ENCODE measurements at regions not wholly inside any gene's neighbourhood (a gene's known extent, or its start where the extent isn't known, plus 50 kb on each side); places are given as distances from the start of the nearest gene placed in this dataset.

GRCh38 chr12:126084480-126084879, 1019.2 kb downstream of the AACS start:
- Histone ChIP-seq H3K4me3 (ENCODE audit: insufficient read depth, low read length, poor library complexity, severe bottlenecking) (no peak overlapping the region), H3K9me2 (replicated peaks; ENCODE audit: insufficient read depth, low read length) (no peaks in the 10 kb centered on the region), H3K4me2 (ENCODE audit: low read depth, low read length, poor library complexity, severe bottlenecking) (no peak overlapping the region), H3K9ac (ENCODE audit: low read length) (no peak overlapping the region), H4K20me1 (ENCODE audit: low read depth, low read length) (no peaks in the 10 kb centered on the region), H3K9me3 (ENCODE audit: insufficient read depth, low read length) (no peaks in the 10 kb centered on the region), H3K27ac (ENCODE audit: low read depth, low read length) (no peak overlapping the region), H3F3A (ENCODE audit: insufficient read depth) (no peaks in the 10 kb centered on the region), H2AFZ (ENCODE audit: low read depth, low read length, severe bottlenecking) (no peak overlapping the region), H3K79me2 (ENCODE audit: insufficient read depth, low read length) (no peaks in the 10 kb centered on the region), H3K36me3 (ENCODE audit: low read length) (no peaks in the 10 kb centered on the region), H3K27me3 (ENCODE audit: low read length) (no peaks in the 10 kb centered on the region; the same call in 1 of the 2 replicates)
- TF ChIP-seq CTCF (IDR thresholded peaks at IDR 0.05; ENCODE audit: insufficient read depth, low read length, poor library complexity, severe bottlenecking) (no peak), EZH2phosphoT487 (conservative IDR thresholded peaks at IDR 0.05; ENCODE audit: low read length) (no peak)

- Histone ChIP-seq H3K4me2 (ENCODE audit: low read depth, low read length, poor library complexity, severe bottlenecking) (no peak overlapping the region), H3K27me3 (ENCODE audit: low read length) (no peaks in the 10 kb centered on the region; the same call in 1 of the 2 replicates)
- TF ChIP-seq CTCF (IDR thresholded peaks at IDR 0.05; ENCODE audit: insufficient read depth, low read length, poor library complexity, severe bottlenecking) (no peak), EZH2phosphoT487 (conservative IDR thresholded peaks at IDR 0.05; ENCODE audit: low read length) (no peak)
These were observed 1021.0 kb downstream of the AACS start for GRCh38 chr12:126086242-126086641.

DNA sequence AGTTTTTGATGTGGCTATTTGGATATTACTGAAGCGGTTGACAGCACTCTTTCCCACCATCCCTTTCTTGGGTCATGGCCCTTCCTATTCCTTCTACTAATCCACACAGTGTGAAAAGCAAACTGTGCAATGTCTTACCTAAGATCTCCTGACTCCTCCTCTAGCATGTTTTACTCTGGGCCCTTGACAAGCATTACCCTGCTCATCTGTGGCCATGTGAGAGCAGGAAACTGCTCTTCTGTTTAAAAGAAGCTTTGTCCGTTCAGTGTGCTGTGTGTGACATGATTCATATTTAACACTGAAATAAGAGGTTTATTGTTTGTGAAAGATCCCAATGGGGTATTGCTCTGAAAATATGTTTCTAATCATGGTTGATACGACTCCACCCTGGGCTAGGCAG, 1022.5 kb downstream of the AACS start:
- no peaks in the 10 kb centered on the region for H3F3A ChIP-seq (ENCODE audit: insufficient read depth)
- H3K9me3 ChIP-seq (ENCODE audit: insufficient read depth, low read length): no peaks in the 10 kb centered on the region
- H2AFZ ChIP-seq (ENCODE audit: low read depth, low read length, severe bottlenecking): no peak overlapping the region
- no peaks in the 10 kb centered on the region; the same call in 1 of the 2 replicates for H3K27me3 ChIP-seq (ENCODE audit: low read length)
- H3K4me3 ChIP-seq (ENCODE audit: insufficient read depth, low read length, poor library complexity, severe bottlenecking): no peak overlapping the region
- no peak overlapping the region for H3K4me2 ChIP-seq (ENCODE audit: low read depth, low read length, poor library complexity, severe bottlenecking)
- no peaks in the 10 kb centered on the region for H3K36me3 ChIP-seq (ENCODE audit: low read length)
- TF ChIP-seq EZH2phosphoT487 (conservative IDR thresholded peaks at IDR 0.05; ENCODE audit: low read length) (no peak), CTCF (IDR thresholded peaks at IDR 0.05; ENCODE audit: insufficient read depth, low read length, poor library complexity, severe bottlenecking) (no peak)
- H3K9ac ChIP-seq (ENCODE audit: low read length): no peak overlapping the region
- no peaks in the 10 kb centered on the region for H3K79me2 ChIP-seq (ENCODE audit: insufficient read depth, low read length)
- no peaks in the 10 kb centered on the region for H4K20me1 ChIP-seq (ENCODE audit: low read depth, low read length)
- no peaks in the 10 kb centered on the region for H3K9me2 ChIP-seq (replicated peaks; ENCODE audit: insufficient read depth, low read length)
- H3K27ac ChIP-seq (ENCODE audit: low read depth, low read length): no peak overlapping the region

More at GRCh38 chr12:126086242-126086641, 1021.0 kb downstream of the AACS start:
- no peaks in the 10 kb centered on the region for H4K20me1 ChIP-seq (ENCODE audit: low read depth, low read length)
- no peak overlapping the region for H2AFZ ChIP-seq (ENCODE audit: low read depth, low read length, severe bottlenecking)
- no peak overlapping the region for H3K4me3 ChIP-seq (ENCODE audit: insufficient read depth, low read length, poor library complexity, severe bottlenecking)
- H3K27ac ChIP-seq (ENCODE audit: low read depth, low read length): no peak overlapping the region
- H3K9ac ChIP-seq (ENCODE audit: low read length): no peak overlapping the region
- H3K36me3 ChIP-seq (ENCODE audit: low read length): no peaks in the 10 kb centered on the region
- no peaks in the 10 kb centered on the region for H3K79me2 ChIP-seq (ENCODE audit: insufficient read depth, low read length)
- H3F3A ChIP-seq (ENCODE audit: insufficient read depth): no peaks in the 10 kb centered on the region
- H3K9me2 ChIP-seq (replicated peaks; ENCODE audit: insufficient read depth, low read length): no peaks in the 10 kb centered on the region
- no peaks in the 10 kb centered on the region for H3K9me3 ChIP-seq (ENCODE audit: insufficient read depth, low read length)
